Stimulated activated CD4-positive, alpha-beta T cell treated with anti-CD3 and anti-CD28 coated beads, Interleukin-1b, Interleukin-23, amount 100 ng/mL, for 48 hours (primary cell): ENCODE measurements at regions not wholly inside any gene's neighbourhood (a gene's known extent, or its start where the extent isn't known, plus 50 kb on each side); places are given as distances from the start of the nearest gene placed in this dataset.
"Not testable (repeated sequence)": the region's sequence is repeated elsewhere in the genome, so short reads cannot be mapped to it uniquely, and the experiment has no call there.

Experiments used
- DNase-seq: peaks from one replicate; pipeline ENCODE4 v3.0.0-alpha.2; 2020

- no peak for DNase-seq
Measured at GRCh38 chr6:8941577-8941976, 506.2 kb upstream of the SLC35B3 start.

GRCh38 chr6:8940356-8940755 lies 505.0 kb upstream of the SLC35B3 start:
- no peak for DNase-seq

- DNase-seq, result no peak
Measured at GRCh38 chr6:8939615-8940014, 504.3 kb upstream of the SLC35B3 start.

- DNase-seq, result no peak
Measured at GRCh38 chr6:8934318-8934717, 499.0 kb upstream of the SLC35B3 start.

GRCh38 chr6:8930009-8930408 lies 494.7 kb upstream of the SLC35B3 start:
- DNase-seq, result no peak

- not testable (repeated sequence) for DNase-seq
Measured at GRCh38 chr6:8920244-8920643, 484.9 kb upstream of the SLC35B3 start.

- no peak for DNase-seq
Measured at GRCh38 chr6:8918196-8918595, 482.9 kb upstream of the SLC35B3 start.

GRCh38 chr6:8914700-8915099 lies 479.4 kb upstream of the SLC35B3 start:
- no peak for DNase-seq

- no peak for DNase-seq
Measured at GRCh38 chr6:8908638-8909037, 473.3 kb upstream of the SLC35B3 start.

- DNase-seq, result no peak
Measured at GRCh38 chr6:8906699-8907098, 471.4 kb upstream of the SLC35B3 start.

GRCh38 chr6:8905757-8906156 lies 470.4 kb upstream of the SLC35B3 start:
- no peak for DNase-seq

GRCh38 chr6:8904754-8905153 lies 469.4 kb upstream of the SLC35B3 start:
- no peak for DNase-seq

GRCh38 chr6:8900056-8900455 lies 464.7 kb upstream of the SLC35B3 start:
- DNase-seq, result no peak

GRCh38 chr6:8889514-8889913 lies 454.2 kb upstream of the SLC35B3 start:
- DNase-seq, result no peak

- no peak for DNase-seq
Measured at GRCh38 chr6:8888468-8888867, 453.1 kb upstream of the SLC35B3 start.

- DNase-seq, result no peak
Measured at GRCh38 chr6:8881663-8882062, 446.3 kb upstream of the SLC35B3 start.

GRCh38 chr6:8879334-8879733 lies 444.0 kb upstream of the SLC35B3 start:
- DNase-seq, result no peak

- no peak for DNase-seq
Measured at GRCh38 chr6:8875986-8876385, 440.6 kb upstream of the SLC35B3 start.

GRCh38 chr6:8872589-8872988 lies 437.2 kb upstream of the SLC35B3 start:
- DNase-seq, result no peak

- DNase-seq, result no peak
Measured at GRCh38 chr6:8865451-8865850, 430.1 kb upstream of the SLC35B3 start.

- DNase-seq, result no peak
Measured at GRCh38 chr6:8860671-8861070, 425.3 kb upstream of the SLC35B3 start.

GRCh38 chr6:8859501-8859900 lies 424.2 kb upstream of the SLC35B3 start:
- no peak for DNase-seq

GRCh38 chr6:8858854-8859331 lies 423.5 kb upstream of the SLC35B3 start:
- no peak for DNase-seq

GRCh38 chr6:8857160-8857559 lies 421.8 kb upstream of the SLC35B3 start:
- DNase-seq, result no peak

- no peak for DNase-seq
Measured at GRCh38 chr6:8855411-8855810, 420.1 kb upstream of the SLC35B3 start.

- no peak for DNase-seq
Measured at GRCh38 chr6:8852332-8852731, 417.0 kb upstream of the SLC35B3 start.
